HG02678 (cell line): ENCODE measurements at regions not wholly inside any gene's neighbourhood (a gene's known extent, or its start where the extent isn't known, plus 50 kb on each side); places are given as distances from the start of the nearest gene placed in this dataset.

Source experiments
- ATAC-seq: cut with Tn5 transposase; IDR thresholded peaks from one replicate; pipeline ENCODE4 v1.9.1; 2021; ENCODE audit warnings: mild to moderate bottlenecking, moderate library complexity; ENCODE audit not compliant: unreplicated experiment

DNA sequence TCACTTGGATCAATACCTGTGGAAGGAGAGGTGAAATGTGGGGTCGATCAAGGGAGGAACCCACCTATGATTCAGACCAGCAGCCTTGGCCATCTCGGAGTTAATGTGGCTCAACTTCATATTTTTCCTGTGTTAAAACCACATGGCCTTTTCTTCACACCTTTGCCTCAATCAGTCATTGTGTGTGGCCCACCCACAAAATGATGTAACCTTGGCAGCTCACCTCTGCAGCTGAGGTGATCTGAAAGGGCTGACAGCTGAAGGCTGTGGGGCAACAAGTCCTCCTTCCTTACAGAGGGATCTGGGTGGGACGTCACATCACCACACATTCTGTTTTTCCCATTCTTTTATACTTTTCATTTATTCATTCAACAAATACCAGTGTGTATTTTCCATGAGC, 357.1 kb upstream of the HSF2 start:
- ATAC-seq = no peak

DNA sequence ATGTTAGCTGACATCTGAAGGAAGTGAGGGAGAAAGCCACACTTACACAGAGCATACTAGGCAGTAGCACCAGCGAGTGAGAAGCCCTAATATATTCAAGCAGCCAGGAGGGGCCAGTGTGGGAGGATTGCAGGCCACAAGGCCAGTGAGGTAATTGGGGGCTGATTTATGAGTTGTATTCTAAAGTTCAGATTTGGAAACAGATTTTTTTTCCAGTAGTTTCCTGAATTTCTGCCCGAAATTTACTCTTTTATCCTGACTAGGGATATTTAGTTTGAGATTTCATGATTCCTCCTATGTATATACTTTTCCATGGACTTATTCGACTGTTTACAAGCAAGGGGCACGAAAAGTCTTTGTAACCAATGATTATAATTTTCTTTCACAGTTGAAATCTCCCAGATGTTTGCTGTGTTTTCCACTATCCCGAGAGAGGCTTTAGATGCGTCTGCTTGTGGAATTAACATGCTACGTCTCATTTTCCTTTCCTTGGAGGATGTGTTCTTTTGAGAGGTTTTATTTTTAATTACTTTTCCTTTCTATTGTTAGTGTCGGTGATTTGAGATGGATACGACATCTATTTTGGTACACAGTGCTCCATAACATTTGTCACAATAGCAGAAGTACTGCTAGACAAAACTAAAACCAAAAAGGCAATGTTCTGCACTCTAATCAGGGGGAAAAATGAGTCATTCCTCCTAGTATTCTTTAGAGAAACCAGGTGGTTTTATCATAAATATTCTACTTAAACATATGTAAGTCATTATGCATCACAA, 356.3 kb upstream of the HSF2 start:
- ATAC-seq = no peak

DNA sequence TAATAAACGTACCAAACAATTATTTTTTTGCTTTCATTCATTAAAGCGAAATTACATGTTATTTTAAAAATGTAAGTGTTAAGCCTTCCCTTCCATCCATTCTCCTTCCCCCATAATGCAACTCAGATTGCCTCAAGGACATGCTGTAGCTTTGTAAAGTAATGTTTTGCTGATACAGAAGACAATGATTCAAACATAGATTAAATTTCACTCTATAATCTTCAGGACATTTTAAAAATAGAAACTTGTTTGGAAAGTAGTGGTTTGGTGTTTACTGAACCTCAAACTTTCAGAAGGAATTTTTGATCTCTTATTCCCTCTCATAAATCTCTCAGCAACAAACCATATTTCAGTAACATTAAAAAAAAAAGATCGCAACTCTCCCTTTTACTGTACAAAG, 350.9 kb upstream of the HSF2 start:
- ATAC-seq = no peak

DNA sequence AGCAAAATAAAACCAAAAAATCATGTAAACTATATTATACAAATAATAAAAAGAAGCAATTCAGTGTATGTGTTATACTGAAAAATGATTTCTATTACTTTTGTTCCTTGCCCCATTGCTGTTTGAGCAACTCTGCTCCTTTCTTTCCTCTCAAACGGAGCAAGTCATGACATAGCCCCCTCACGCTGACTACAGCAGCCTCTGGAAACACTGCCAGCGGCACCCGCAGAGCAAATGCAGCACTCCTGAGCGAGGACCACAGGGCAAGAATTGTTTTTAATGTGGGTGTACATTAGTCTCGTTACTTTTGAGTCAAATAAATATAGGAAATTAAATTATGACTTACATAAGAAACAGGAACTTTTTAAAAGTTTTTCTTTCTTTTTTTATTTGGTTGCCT, 350.1 kb upstream of the HSF2 start:
- ATAC-seq = no peak

DNA sequence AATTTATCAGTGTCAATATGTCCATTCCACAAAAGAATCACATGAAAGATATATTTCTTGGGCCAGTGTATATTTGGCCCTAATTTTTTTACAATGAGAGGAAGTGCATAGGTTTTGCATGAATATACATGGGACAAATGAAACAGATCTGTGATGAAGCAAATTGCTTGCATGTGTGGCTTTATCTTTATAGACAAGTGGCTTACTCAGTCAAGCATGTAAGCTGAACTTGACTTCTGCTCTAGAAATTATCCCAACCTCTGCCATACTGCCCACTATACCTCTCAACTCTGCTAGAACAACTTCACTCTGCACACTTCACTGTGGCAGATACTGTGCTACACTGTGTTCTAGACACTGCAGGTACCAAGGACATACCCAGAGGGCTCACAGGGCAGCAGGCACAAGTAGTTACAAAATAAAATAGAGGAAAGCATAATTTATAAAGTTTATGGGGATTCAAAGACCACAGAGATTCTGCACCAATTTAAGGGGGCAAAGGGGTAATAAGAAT, 349.2 kb upstream of the HSF2 start:
- no peak for ATAC-seq

DNA sequence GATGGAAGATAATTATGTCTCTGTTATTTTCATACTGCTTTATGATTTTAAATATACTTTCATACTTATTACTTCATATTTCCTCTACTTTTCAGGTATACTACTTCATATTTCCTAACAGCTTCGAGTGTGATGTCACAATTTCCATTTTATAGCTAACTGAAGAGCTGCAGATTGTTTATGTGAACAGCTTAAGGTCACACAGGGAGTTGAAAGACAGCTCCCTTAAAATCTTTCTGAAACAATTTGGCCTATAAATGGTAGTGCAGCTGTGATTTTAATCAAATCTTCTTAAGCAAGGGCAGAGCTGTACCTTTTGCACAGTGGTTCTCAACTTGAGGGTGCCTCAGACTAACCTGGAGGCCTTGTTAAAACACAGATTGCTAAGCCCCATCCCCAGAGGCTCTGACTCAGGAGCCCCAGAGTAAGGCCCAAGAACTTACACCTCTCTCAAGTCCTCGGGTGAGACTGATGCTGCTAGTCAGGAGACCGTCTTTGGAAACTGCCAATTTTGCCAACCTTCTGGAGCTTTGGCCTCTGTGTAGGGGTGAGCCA, 347.0 kb upstream of the HSF2 start:
- no peak for ATAC-seq

DNA sequence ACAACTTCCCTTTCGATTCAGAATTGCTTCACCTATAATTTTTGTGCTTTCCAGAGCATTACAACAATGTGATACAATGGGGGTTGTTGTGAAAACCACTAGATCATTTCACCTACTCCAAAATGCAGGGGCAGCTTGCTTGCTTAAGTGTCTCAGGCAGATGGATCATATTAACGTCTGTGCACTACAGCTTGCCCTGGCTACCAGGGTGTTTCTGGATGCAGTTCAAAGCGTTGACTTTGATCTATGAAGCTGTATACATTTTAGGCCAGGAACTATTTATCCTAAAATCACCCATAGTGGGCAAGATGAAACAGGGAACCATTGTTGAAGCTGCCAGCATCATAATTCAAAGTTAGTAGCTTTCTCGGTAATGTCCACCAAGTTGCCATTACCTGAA, 339.5 kb upstream of the HSF2 start:
- no peak for ATAC-seq

DNA sequence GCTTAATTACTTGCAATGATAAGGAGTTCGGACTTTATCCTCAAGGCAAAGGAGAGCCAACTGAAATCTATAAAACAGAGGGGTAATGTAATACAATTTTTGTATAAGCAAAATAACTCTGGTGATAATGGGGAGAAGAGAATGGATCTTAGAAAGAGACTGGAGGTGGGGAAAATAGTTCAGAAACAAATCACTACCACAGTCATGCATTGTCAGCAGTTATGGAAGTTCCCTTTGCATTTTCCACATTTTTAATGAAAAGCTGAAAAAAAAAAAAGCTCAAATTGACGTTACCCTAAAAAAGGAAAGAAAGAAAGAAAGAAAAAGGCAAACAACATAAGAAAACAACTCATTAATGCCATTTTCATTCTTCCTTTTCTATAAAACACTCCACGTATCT, 337.6 kb upstream of the HSF2 start:
- ATAC-seq = no peak

DNA sequence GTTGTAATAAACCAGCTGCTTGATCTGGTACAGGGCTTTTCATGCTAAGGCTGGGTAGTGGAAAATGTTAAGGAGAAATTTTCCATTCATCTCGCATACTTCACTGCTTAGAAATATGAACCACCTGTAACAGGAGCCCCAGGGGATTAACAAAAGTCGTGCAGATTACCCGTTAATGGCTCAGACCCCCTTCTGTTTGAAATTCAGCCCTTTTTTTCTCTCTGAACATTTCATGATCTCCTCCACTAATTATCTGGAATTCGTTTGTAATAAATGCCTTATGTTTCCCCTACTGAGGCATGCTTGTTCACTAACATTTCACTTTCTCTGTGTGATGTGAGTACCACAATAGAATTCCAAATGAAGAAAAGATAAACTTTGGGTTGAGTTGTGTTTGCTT, 336.4 kb upstream of the HSF2 start:
- ATAC-seq = no peak

DNA sequence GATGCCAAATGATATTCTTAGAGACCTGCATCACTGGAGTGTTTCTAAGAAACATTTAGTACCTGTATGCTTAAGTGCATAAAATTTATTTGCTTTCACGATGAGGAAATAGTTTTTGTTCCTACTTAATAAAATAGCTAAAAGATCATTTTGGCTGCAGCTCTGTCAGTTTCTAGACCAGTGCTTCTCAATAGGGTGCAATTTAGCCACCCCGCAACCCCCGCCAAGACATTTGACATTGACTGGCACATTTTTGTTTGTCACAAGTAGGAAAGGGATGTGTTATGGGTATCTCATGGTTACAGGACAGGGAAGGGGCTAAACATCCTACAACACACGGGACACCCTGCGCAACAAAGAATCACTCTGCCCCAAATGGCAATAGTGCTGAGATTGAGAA, 335.7 kb upstream of the HSF2 start:
- no peak for ATAC-seq

DNA sequence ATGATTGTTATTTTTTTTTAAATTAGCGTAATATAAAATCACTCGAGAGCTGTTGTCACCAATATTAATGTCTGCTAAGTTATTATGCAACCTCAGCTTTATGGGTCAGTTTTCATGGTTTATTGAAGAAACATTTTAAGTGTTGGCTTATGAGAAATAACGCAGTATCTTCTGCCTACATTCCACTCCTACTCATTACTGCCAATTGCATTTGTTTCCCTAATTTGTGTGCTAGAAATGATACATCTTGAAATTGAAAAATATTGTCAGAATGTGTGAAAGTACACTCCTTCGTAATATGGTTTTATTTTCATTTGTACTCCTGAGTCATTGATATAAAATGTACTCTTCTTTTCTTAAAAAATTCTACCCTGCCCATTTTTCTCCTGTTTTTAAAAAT, 333.3 kb upstream of the HSF2 start:
- no peak for ATAC-seq

DNA sequence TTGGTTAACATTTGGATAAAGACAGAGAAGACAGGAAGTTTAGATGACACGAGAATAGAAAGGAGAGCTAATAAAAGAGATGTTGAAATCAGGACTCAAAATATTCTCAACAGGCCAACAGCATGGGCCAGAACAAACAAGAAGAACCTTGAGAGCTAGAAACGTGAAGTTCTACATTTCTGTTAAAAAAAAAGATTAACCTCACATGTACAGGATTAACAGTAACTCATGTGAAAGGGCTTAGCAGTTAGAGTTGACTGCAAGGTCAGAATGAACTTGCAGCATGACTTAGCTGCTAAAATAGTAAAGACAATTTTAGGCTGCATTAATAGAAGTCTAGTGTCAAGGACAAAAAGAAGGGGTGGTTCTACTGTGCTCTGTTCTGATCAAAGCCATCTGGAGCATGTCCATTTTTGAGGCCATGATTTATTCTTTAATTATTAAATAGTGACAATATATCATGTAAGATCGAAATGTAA, 331.1 kb upstream of the HSF2 start:
- ATAC-seq = no peak

DNA sequence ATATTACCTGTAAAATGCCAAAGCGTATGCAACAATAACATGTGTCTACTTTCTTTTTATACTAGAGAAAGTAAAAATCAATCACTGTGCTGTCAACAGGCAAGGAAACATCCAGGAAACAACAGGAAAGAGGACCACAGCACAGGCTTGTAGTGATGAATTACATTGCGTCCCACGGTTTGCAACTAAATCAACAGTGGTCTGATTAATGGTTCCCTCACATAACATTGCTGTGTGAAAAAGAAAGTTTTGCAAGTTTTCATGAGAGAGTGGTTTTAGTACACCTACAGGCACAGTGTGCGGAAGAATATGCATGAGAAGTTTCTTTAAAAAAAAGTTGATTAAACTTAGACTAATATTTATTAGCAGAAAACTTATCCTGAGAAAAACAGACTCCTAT, 329.5 kb upstream of the HSF2 start:
- no peak for ATAC-seq

DNA sequence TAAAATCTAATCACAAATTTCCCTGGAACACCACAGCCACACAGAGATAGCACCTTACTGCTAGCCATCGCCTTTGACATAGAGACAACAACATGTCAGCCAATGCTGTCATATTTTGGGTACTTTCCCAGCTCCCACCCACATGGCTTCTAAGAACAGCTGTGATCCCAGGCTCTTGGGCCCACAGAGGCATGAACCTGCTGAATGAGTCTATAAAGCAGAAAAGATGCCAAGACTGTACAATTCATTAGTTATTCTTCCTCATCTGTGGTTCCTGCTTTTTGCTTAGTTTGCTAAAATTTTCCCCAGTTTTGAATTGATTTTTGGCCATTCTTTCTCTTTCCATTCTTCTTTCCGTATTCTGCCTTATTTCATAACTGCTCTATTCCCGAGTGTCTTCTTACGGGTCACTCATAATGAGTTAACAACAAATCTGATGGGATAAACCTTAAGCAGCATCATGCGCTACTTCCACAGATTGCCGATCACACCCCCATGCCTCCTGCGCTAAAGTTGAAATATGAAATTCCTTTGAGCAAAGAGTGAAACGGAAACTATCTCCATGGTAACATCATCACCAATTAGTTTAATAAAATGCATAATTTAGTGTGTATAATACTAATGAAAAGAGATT, 327.3 kb upstream of the HSF2 start:
- ATAC-seq = no peak

DNA sequence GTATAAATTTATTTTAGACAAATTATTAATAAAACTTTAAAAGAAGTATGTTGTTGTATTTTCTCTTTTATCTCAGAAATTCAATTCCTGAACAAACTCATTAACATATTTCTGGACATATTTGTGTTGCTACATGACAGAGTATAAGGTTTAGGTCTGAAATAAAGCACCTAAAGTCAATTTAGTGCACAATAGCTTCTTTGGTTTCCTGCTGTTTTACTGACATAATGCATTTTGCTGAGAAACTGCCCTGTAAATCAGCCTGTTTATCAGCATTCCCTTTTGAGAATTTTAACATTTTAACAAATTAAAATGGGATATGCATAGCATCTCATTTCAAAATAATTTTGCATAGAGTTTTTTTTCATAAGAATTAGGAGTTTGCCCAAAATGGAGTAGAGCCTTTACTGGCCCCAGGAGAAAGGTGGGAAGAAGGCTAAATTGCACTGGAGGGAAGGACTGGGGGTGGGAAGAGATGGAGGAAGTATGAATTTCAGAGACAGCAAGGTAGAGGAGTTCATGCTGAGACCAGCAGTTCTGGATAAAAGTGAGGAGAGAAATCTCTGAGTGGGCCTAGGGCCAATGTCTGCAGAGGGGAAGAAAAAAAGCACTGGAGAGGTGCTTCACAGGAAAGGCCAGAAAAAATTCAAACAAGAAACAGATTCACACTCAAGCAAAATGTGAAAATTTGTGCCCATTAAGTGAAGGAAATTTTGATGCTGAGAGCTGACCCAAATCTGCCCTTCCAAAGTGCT, 324.2 kb upstream of the HSF2 start:
- no peak for ATAC-seq

DNA sequence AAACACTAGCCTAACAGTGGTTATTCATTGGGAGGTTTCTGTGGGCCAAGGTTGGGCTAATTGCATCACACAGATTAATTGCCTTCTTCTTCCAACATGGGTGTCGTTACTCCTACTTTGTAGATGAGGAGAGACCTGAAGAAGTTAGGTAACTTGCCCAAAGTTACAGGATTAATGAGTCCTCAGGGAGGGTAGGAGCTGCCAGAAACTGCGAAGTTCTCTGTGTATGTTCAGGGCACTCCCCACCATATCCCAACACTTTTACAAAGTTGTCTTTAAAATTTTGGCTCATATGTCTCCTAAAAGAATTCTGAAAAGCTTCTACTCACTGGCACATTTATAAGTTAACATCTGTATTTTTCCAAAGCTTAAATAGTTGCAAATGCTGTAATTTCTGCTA, 323.5 kb upstream of the HSF2 start:
- ATAC-seq = no peak

DNA sequence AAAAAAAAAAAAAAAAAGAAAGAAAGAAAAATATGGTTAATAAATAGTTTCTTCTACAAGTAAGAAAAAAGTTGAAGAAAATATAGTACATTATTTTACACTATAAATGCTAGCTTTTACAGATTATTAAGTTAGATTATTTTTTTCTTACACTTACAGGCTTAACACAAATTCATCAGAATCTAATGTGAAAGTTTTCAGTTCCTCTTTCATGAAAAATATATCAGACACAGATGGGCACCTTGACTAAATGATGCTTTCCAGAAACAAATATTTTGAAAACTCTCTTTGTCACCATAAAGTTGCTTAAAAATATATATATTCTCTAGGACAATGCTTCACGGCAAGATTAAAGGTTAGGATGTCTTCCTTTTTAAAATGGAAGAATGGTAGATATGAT, 321.8 kb upstream of the HSF2 start:
- ATAC-seq = no peak

DNA sequence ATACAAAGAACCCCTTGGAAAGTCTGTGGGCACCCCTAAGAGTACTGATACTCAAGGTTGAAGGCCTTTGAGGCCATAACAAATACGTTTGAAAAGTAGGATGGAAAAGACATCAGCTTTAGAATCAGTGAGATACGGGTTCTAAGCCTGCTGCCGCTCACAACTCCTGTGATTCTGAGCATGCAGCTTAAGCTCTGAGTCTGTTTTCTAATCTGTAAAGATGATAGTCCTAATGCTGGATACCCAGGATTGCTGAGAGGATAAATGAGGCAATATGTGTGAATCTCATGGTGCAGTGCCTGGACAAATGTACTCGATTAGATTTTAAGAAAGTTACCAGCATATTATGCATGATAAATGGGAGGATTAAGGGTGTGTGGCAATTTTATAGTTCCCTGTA, 321.0 kb upstream of the HSF2 start:
- ATAC-seq = no peak

DNA sequence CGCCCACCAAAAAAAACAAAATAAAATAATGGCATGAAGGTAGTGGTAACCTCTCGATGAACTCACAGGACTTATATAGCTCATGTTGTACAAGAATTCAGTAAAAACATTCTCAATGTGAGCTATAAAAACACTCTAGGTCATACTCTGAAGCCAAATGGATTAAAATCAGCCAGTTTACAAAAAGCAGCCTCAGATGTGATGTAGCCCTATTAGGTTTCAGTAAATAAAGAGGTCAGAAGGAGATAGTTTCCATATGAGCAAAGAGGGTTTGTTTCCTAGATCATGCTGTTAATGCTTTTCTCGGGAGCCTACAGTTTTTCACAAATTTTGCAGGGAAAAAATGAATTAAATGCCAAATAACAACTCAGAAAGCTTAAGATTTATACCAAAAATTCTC, 319.5 kb upstream of the HSF2 start:
- no peak for ATAC-seq

DNA sequence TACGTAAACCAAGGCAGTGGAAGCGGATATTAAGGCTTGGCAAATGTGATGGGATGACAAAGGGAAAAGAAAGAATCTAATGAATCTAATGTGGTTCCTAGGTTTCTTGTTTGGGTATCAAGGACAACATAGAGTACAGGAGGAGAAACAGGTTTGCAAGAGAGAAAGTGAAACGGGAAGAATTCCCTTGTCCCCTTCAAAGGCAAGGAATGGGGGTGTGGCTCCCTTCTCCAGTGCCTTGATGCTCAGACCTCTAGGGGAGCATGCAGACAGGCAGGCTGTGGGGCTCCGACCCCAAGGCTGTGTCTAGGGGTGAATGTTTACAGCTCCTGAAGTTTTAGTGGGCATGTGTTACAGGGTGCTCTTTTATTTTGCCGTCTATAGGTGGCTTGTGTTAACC, 317.5 kb upstream of the HSF2 start:
- no peak for ATAC-seq

DNA sequence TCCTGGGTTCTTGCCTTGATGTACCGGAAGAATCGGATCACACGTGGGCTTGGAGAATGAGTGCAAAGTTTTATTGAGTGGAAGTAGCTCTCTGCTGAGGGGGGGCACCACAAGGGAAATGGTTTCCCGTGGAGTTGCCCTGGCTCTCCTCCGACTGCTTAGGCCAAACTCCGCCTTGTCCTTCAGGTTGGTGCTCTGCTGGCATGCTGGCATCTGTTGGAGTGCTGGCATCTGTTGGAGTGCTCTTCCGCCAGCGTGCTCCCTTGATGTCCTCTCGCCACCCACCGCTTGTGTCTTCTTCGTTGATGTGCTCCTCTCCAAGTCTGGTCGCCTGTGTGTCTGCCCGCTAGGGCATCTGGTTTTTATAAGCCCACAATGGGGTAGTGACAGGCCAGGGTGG, 317.1 kb upstream of the HSF2 start:
- no peak for ATAC-seq

DNA sequence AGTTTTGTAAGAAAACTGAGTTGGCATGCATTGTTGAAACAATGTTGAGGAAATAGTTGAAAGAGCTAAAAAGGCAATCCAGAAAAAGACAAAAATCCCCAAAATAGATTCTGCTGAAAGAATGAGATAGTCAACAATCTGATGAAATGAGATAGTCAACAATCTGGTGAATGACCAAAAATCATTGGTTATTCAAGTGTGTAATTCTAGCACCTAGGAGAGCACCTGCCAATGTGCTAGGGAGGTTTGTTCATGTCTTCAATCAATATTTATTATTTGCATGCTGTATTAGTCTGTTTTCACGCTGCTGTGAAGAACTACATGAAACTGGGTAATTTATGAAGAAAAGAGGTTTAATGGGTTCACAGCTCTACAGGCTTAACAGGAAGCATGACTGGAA, 307.1 kb upstream of the HSF2 start:
- ATAC-seq = no peak
